Type B pancreatic cell (in vitro differentiated cells): ENCODE measurements at regions not wholly inside any gene's neighbourhood (a gene's known extent, or its start where the extent isn't known, plus 50 kb on each side); places are given as distances from the start of the nearest gene placed in this dataset.

Experiments
- DNase-seq: peaks from one replicate; pipeline ENCODE4 v3.0.0; 2021; ENCODE audit warnings: mixed read lengths; ENCODE audit not compliant: unreplicated experiment; ENCODE audit errors: extremely low spot score
- H3K27ac Mint-ChIP-seq: 2 replicates; pipeline ENCODE4 v1.8.0; 2021; ENCODE audit warnings: mild to moderate bottlenecking, mixed read lengths
- H3K27me3 Mint-ChIP-seq: 2 replicates; pipeline ENCODE4 v1.8.0; 2021; ENCODE audit warnings: mixed read lengths
- H3K36me3 Mint-ChIP-seq: 2 replicates; pipeline ENCODE4 v1.8.0; 2021; ENCODE audit warnings: mixed read lengths
- H3K4me1 Mint-ChIP-seq: one replicate; pipeline ENCODE4 v1.8.0; 2021; ENCODE audit warnings: mixed read lengths; ENCODE audit not compliant: unreplicated experiment
- H3K4me3 Mint-ChIP-seq: 2 replicates; pipeline ENCODE4 v1.8.0; 2021; ENCODE audit warnings: mild to moderate bottlenecking, mixed read lengths
- H3K9me3 Mint-ChIP-seq: 2 replicates; pipeline ENCODE4 v1.8.0; 2021; ENCODE audit warnings: mixed read lengths
- TF ChIP-seq, protein P1 (sequence below): fragments of 200-600 bp; sonication (generic); conservative IDR thresholded peaks from 2 replicates; pipeline ENCODE4 v1.5.0; 2021; ENCODE audit warnings: antibody characterized with exemption, mild to moderate bottlenecking

DNA sequence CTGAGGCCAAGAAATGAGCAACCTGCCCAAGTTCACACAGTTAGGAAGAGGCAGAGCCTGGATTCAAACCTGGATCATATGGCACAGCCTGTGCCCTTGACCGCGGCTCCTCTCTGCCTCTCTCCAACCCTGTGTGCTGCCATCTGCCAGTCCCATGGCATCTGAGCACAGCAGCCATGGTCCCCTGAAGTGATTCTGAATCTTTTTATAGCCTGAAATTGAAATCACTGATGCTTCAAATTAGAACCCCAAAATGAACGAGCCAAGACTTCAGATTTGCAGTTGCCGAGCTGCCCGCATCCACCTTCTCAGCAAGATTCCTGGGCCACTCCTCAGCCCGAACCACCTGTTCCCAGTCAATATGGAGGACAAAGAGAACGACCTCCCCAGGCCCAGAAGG lies 252.7 kb downstream of the CTTN start:
- Mint-ChIP-seq H3K36me3 (no peaks in the 10 kb centered on the region), H3K27me3 (peaks cover 3% of the 10 kb centered on the region), H3K4me3 (no peak overlapping the region), H3K4me1 (no peaks in the 10 kb centered on the region), H3K9me3 (no peaks in the 10 kb centered on the region), H3K27ac (no peak overlapping the region)
- no peak for DNase-seq
- TF ChIP-seq, protein P1, sequence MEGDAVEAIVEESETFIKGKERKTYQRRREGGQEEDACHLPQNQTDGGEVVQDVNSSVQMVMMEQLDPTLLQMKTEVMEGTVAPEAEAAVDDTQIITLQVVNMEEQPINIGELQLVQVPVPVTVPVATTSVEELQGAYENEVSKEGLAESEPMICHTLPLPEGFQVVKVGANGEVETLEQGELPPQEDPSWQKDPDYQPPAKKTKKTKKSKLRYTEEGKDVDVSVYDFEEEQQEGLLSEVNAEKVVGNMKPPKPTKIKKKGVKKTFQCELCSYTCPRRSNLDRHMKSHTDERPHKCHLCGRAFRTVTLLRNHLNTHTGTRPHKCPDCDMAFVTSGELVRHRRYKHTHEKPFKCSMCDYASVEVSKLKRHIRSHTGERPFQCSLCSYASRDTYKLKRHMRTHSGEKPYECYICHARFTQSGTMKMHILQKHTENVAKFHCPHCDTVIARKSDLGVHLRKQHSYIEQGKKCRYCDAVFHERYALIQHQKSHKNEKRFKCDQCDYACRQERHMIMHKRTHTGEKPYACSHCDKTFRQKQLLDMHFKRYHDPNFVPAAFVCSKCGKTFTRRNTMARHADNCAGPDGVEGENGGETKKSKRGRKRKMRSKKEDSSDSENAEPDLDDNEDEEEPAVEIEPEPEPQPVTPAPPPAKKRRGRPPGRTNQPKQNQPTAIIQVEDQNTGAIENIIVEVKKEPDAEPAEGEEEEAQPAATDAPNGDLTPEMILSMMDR, result no peak

DNA sequence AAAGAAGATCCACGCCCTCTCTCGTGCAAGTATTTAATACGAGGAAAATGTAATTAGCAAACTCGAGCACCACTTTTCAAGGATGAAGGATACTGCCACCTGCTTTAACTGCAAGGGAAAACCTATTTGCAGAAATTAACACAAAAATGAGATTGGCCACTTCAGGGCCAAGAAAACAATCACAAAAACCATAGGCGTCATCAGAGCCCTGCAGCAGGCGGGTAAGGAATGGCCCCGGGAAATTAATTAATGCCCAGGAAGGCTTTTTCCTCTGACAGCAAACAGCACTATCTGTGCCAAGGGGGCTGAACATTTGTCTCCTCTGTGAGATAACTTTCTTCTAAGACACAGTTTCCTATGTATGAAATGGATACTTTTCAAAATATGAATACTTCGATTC lies 255.7 kb downstream of the CTTN start:
- TF ChIP-seq, protein P1, result no peak
- H3K9me3 Mint-ChIP-seq, result no peaks in the 10 kb centered on the region
- H3K27ac Mint-ChIP-seq, result no peak overlapping the region
- H3K36me3 Mint-ChIP-seq, result peaks cover 2% of the 10 kb centered on the region
- peaks cover 8% of the 10 kb centered on the region for H3K4me1 Mint-ChIP-seq
- no peak for DNase-seq
- no peak overlapping the region for H3K4me3 Mint-ChIP-seq
- no peaks in the 10 kb centered on the region for H3K27me3 Mint-ChIP-seq

DNA sequence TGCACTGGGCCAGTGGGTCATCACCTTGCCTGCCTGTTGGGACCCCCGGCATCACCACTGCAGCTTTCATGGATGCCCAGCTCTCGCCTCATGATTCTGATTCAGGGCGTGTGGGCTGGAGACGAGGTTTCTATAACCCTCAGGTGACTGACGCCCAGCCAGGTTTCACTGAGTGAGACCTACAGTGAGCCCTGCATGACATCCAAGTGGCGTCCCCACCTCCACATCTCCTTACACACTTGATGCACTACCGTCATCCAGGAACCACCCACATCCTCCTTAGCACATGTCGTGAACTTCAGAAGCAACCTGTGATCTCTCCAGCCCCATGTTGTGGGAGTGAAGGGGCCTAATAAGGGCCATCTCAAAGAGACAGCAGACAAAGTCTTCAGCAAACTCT lies 257.5 kb downstream of the CTTN start:
- Mint-ChIP-seq H3K36me3 (peaks cover 8% of the 10 kb centered on the region), H3K9me3 (no peaks in the 10 kb centered on the region), H3K27ac (no peak overlapping the region), H3K4me1 (peaks cover 8% of the 10 kb centered on the region), H3K27me3 (no peaks in the 10 kb centered on the region), H3K4me3 (no peak overlapping the region)
- DNase-seq, result no peak
- TF ChIP-seq, protein P1, result no peak

DNA sequence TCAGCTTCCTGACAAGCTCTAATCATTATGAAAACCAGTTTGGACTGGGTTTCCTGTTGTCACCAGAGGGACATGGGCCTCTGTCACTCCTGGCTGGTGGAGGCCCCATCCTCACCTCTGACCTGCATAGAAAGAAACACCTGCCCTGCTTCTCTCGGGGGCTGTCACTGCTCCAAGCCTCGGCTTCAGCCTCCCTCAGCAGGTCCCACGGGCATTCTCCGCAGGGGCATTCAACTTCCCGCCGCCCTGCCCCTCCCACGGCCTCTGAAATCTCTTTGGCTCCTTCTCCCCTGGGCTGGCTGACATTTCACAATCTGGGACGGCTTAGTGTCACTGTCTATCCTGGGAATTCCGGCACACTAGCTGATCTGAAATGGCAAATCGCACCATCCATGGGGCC lies 257.9 kb downstream of the CTTN start:
- Mint-ChIP-seq H3K4me1 (peaks cover 12% of the 10 kb centered on the region), H3K27me3 (peaks cover 4% of the 10 kb centered on the region), H3K27ac (no peak overlapping the region), H3K4me3 (no peak overlapping the region), H3K36me3 (peaks cover 8% of the 10 kb centered on the region), H3K9me3 (no peaks in the 10 kb centered on the region)
- TF ChIP-seq, protein P1, result no peak
- no peak for DNase-seq

DNA sequence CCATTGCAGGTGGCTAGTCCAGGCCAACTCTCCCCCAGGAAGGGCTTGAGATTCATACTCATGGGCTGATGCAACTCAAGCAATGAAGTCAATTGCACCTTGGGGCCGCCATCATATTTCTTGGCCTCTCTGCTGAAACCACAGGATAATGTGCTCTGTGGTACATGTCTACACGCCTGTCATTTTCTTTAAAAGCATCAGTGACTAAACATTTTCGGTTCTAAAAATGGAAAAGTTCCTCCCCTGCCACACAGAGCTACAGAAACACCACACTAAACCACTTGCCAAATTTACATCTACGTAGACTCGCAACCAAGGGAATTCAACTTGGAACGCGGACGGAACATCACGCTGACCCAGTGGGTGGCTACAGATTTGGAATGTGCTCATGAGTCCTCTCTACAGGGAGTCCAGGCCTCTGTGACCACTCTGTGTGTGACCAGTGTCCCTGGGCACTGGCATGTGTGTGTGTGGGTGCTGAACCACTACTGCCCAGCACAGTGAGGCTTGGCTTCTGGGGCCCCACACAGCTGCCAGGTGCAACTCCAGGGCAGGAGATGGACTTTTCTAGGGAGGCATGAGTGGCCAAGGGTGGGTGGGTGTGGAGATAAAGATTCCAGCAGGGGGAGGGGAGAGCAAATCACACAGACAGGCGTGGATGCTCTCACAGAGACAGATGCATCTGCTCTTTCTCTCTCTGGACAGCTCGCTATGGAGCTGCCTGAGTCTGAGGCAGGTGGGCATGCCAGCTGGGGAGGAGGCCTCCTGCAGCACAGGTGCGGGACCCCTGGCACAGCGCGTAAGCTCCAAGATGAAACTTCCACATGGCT lies 261.9 kb downstream of the CTTN start:
- H3K27me3 Mint-ChIP-seq, result peaks cover 15% of the 10 kb centered on the region
- TF ChIP-seq, protein P1, result no peak
- H3K4me3 Mint-ChIP-seq, result peak overlapping the region; percentile 31
- H3K4me1 Mint-ChIP-seq, result peaks cover 17% of the 10 kb centered on the region
- H3K9me3 Mint-ChIP-seq, result no peaks in the 10 kb centered on the region
- H3K27ac Mint-ChIP-seq, result no peak overlapping the region
- peaks cover 8% of the 10 kb centered on the region for H3K36me3 Mint-ChIP-seq
- no peak for DNase-seq

DNA sequence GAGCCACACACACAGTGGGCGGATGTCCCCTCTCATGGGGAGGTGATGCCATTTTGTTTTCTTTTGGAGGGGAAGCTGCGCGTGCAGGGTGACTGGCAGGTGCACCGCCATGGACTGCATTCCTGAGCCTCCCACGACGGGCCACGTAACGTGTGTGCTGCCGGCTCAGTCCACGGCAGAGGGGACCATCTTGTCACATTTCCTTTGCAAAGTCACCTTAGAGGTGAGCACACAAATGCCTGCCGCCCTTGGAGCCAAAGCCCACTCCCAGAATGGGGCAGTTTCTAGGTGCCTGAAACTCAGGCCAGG lies 262.5 kb downstream of the CTTN start:
- no peak for DNase-seq
- TF ChIP-seq, protein P1, result no peak
- Mint-ChIP-seq H3K36me3 (peaks cover 8% of the 10 kb centered on the region), H3K27ac (no peak overlapping the region), H3K27me3 (peaks cover 17% of the 10 kb centered on the region), H3K9me3 (no peaks in the 10 kb centered on the region), H3K4me1 (peaks cover 17% of the 10 kb centered on the region), H3K4me3 (peak overlapping the region; percentile 91)
